Type B pancreatic cell (in vitro differentiated cells): ENCODE measurements at regions not wholly inside any gene's neighbourhood (a gene's known extent, or its start where the extent isn't known, plus 50 kb on each side); places are given as distances from the start of the nearest gene placed in this dataset.

ENCODE experiments used
- DNase-seq: peaks from one replicate; pipeline ENCODE4 v3.0.0; 2021; ENCODE audit warnings: mixed read lengths; ENCODE audit not compliant: unreplicated experiment; ENCODE audit errors: extremely low spot score
- H3K27ac Mint-ChIP-seq: 2 replicates; pipeline ENCODE4 v1.8.0; 2021; ENCODE audit warnings: mild to moderate bottlenecking, mixed read lengths
- H3K27me3 Mint-ChIP-seq: 2 replicates; pipeline ENCODE4 v1.8.0; 2021; ENCODE audit warnings: mixed read lengths
- H3K36me3 Mint-ChIP-seq: 2 replicates; pipeline ENCODE4 v1.8.0; 2021; ENCODE audit warnings: mixed read lengths
- H3K4me1 Mint-ChIP-seq: one replicate; pipeline ENCODE4 v1.8.0; 2021; ENCODE audit warnings: mixed read lengths; ENCODE audit not compliant: unreplicated experiment
- H3K4me3 Mint-ChIP-seq: 2 replicates; pipeline ENCODE4 v1.8.0; 2021; ENCODE audit warnings: mild to moderate bottlenecking, mixed read lengths
- H3K9me3 Mint-ChIP-seq: 2 replicates; pipeline ENCODE4 v1.8.0; 2021; ENCODE audit warnings: mixed read lengths
- TF ChIP-seq, protein P1 (sequence below): fragments of 200-600 bp; sonication (generic); conservative IDR thresholded peaks from 2 replicates; pipeline ENCODE4 v1.5.0; 2021; ENCODE audit warnings: antibody characterized with exemption, mild to moderate bottlenecking

DNA sequence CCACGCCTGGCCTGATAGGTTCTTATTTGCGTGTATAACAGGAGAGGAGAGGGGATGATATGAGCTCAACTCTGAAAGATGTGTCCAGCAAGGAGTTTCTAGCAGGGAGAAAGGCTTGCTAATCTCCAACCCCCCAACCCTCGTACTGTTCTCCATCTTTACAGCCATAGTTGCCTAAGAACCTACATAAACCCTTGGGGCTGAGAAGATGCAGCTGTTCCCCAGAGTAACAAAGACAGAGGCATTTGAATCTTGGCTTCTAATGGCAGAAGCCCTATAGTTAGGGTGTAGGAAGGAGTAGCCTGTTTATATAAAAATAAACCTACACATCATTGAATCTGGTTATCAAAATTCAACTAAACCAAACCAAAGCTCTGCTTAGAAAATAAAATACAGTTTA is 631.4 kb upstream of the SLC35B3 start:
- H3K9me3 Mint-ChIP-seq = peaks cover 9% of the 10 kb centered on the region
- peaks cover 7% of the 10 kb centered on the region for H3K4me1 Mint-ChIP-seq
- no peak overlapping the region for H3K4me3 Mint-ChIP-seq
- no peaks in the 10 kb centered on the region for H3K27me3 Mint-ChIP-seq
- TF ChIP-seq, protein P1, sequence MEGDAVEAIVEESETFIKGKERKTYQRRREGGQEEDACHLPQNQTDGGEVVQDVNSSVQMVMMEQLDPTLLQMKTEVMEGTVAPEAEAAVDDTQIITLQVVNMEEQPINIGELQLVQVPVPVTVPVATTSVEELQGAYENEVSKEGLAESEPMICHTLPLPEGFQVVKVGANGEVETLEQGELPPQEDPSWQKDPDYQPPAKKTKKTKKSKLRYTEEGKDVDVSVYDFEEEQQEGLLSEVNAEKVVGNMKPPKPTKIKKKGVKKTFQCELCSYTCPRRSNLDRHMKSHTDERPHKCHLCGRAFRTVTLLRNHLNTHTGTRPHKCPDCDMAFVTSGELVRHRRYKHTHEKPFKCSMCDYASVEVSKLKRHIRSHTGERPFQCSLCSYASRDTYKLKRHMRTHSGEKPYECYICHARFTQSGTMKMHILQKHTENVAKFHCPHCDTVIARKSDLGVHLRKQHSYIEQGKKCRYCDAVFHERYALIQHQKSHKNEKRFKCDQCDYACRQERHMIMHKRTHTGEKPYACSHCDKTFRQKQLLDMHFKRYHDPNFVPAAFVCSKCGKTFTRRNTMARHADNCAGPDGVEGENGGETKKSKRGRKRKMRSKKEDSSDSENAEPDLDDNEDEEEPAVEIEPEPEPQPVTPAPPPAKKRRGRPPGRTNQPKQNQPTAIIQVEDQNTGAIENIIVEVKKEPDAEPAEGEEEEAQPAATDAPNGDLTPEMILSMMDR = no peak
- H3K36me3 Mint-ChIP-seq = no peaks in the 10 kb centered on the region
- H3K27ac Mint-ChIP-seq = no peak overlapping the region
- DNase-seq = no peak

DNA sequence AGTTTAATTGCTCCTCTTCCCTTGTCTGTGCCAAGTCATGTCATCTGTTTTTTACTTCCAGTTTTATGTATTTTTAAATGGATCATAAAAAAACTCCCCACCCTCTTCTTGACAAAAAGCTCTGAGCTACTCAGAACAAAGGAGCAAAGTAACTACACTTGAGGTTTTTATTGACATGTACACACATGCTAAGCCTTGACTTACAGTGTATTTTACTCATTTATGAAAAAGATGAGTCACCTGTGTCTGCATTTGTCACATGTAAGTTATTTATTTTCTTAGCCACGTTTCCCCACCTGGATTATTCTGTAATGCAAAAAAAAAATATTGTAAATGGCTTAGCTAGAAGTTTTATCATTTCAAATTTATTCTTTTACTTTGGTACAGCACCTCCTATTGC is 628.8 kb upstream of the SLC35B3 start:
- TF ChIP-seq, protein P1 = no peak
- DNase-seq = no peak
- Mint-ChIP-seq H3K27ac (no peak overlapping the region), H3K36me3 (no peaks in the 10 kb centered on the region), H3K27me3 (no peaks in the 10 kb centered on the region), H3K9me3 (no peaks in the 10 kb centered on the region), H3K4me3 (no peak overlapping the region), H3K4me1 (peaks cover 4% of the 10 kb centered on the region)

DNA sequence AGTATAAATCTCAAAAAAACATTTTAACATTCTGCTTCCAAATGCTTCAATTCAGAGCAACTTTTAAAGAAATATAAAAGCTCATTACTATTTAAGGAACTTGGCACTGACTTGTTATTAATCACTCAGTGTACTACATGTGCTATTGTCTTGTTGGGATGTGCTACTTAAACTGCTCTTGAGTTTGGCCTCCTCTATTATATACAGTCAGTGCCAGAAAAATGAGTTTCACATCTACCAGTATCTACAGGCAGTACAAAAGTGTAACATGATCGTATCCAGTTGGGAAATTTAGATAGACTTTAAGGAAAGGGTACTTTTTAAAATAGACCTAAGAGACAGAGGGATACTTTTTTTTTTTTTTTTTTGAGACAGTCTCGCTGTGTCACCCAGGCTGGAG is 627.3 kb upstream of the SLC35B3 start:
- no peaks in the 10 kb centered on the region for H3K36me3 Mint-ChIP-seq
- no peak for DNase-seq
- no peaks in the 10 kb centered on the region for H3K9me3 Mint-ChIP-seq

GRCh38 chr6:9057937-9058336 is 622.6 kb upstream of the SLC35B3 start:
- no peak for DNase-seq
- Mint-ChIP-seq H3K27ac (no peak overlapping the region), H3K4me1 (peaks cover 4% of the 10 kb centered on the region), H3K9me3 (no peaks in the 10 kb centered on the region), H3K36me3 (no peaks in the 10 kb centered on the region), H3K4me3 (no peak overlapping the region), H3K27me3 (no peaks in the 10 kb centered on the region)
- TF ChIP-seq, protein P1 = no peak

More for the DNA sequence above, 627.3 kb upstream of the SLC35B3 start:
- peaks cover 4% of the 10 kb centered on the region for H3K4me1 Mint-ChIP-seq
- no peak overlapping the region for H3K27ac Mint-ChIP-seq
- no peaks in the 10 kb centered on the region for H3K27me3 Mint-ChIP-seq
- no peak overlapping the region for H3K4me3 Mint-ChIP-seq
- TF ChIP-seq, protein P1 = no peak

- TF ChIP-seq, protein P1 = no peak
- H3K4me1 Mint-ChIP-seq = no peaks in the 10 kb centered on the region
Measured at GRCh38 chr6:9056556-9056955, 621.2 kb upstream of the SLC35B3 start.

DNA sequence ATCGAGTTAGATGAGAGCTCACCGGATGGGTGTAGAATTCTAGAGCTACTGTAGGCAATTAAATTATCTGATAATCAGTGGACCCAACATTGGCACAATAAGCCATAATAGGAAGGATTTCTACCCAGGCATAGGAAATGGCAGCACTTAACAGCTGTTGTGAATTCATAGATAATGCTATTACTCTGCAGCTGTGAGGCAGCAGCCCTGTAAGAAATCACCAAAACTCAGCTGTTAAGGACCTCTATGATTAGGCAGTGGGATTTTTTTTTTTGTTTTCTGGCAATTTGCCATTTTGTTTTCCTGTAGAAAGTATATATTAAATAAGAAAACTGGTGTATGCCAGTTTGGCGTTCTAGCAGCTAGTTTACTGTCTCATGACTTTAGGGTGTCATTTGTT is 609.1 kb upstream of the SLC35B3 start:
- no peak overlapping the region for H3K4me3 Mint-ChIP-seq
- no peak for DNase-seq
- no peaks in the 10 kb centered on the region for H3K27me3 Mint-ChIP-seq

More at GRCh38 chr6:9056556-9056955, 621.2 kb upstream of the SLC35B3 start:
- no peak for DNase-seq
- Mint-ChIP-seq H3K36me3 (no peaks in the 10 kb centered on the region), H3K27ac (no peak overlapping the region), H3K9me3 (no peaks in the 10 kb centered on the region), H3K4me3 (no peak overlapping the region), H3K27me3 (no peaks in the 10 kb centered on the region)

More for the DNA sequence above, 609.1 kb upstream of the SLC35B3 start:
- Mint-ChIP-seq H3K36me3 (no peaks in the 10 kb centered on the region), H3K4me1 (no peaks in the 10 kb centered on the region), H3K9me3 (peaks cover 10% of the 10 kb centered on the region), H3K27ac (no peak overlapping the region)
- TF ChIP-seq, protein P1 = no peak
